Cardiac fibroblast (primary cell): ENCODE measurements at regions not wholly inside any gene's neighbourhood (a gene's known extent, or its start where the extent isn't known, plus 50 kb on each side); places are given as distances from the start of the nearest gene placed in this dataset.
A peak's percentile ranks its signal among the peaks of the same experiment; 100 is the strongest.

Experiments used
- DNase-seq, 2 donors: peaks; one replicate each; pipeline versions ENCODE4 v3.0.0 to v3.0.0-alpha.2; 2010; ENCODE audit warnings: low read depth in 2 of 2
- H3K4me3 ChIP-seq, 2 donors: replicated peaks in 1 of 2; 1 replicate in 1 of 2; 2 replicates in 1 of 2; pipeline ENCODE4 v1.5.1; 2011; ENCODE audit warnings: low read depth in 2 of 2, low read length in 2 of 2, mild to moderate bottlenecking in 2 of 2, moderate library complexity in 1 of 2
- CTCF ChIP-seq: IDR thresholded peaks from one replicate; pipeline ENCODE4 v1.5.1; 2011; ENCODE audit warnings: low read depth, mild to moderate bottlenecking, low read length, inconsistent platforms

GRCh38 chr13:78247362-78247761, 328.7 kb upstream of the EDNRB start:
- DNase-seq, result peak in 1 of 2 donors; percentile 1
- H3K4me3 ChIP-seq, result no peak overlapping the region
- no peak for TF ChIP-seq CTCF

- peak; percentile 73 for TF ChIP-seq CTCF
- DNase-seq, result peak; percentile 44 to 67
- no peak overlapping the region for H3K4me3 ChIP-seq
These were observed 322.8 kb upstream of the EDNRB start for GRCh38 chr13:78241278-78241919.

- peak in 1 of 2 donors; percentile 8 for DNase-seq
- TF ChIP-seq CTCF, result no peak
- H3K4me3 ChIP-seq, result no peak overlapping the region
These were observed 321.1 kb upstream of the EDNRB start for GRCh38 chr13:78239714-78240113.

- H3K4me3 ChIP-seq, result no peak overlapping the region
- TF ChIP-seq CTCF, result no peak
- DNase-seq, result peak in 1 of 2 donors; percentile 18
These were observed 320.3 kb upstream of the EDNRB start for GRCh38 chr13:78238911-78239310.

- peak; percentile 9 to 54 for DNase-seq
- H3K4me3 ChIP-seq, result no peak overlapping the region
- TF ChIP-seq CTCF, result no peak
These were observed 310.3 kb upstream of the EDNRB start for GRCh38 chr13:78228940-78229339.

- DNase-seq, result peak; percentile 0 to 17
- TF ChIP-seq CTCF, result no peak
- H3K4me3 ChIP-seq, result no peak overlapping the region
These were observed 309.6 kb upstream of the EDNRB start for GRCh38 chr13:78228211-78228610.

- no peak overlapping the region for H3K4me3 ChIP-seq
- no peak for TF ChIP-seq CTCF
- DNase-seq, result no peak
These were observed 309.1 kb upstream of the EDNRB start for GRCh38 chr13:78227709-78228108.
